Endothelial cell of umbilical vein (primary cell): ENCODE measurements at regions not wholly inside any gene's neighbourhood (a gene's known extent, or its start where the extent isn't known, plus 50 kb on each side); places are given as distances from the start of the nearest gene placed in this dataset.

Experiments
- CTCF ChIP-seq, 2 donors: IDR thresholded peaks; 1 replicate in 1 of 2; 2 replicates in 1 of 2; pipeline ENCODE4 v1.5.1; 2011; ENCODE audit warnings: low read length in 2 of 2, mild to moderate bottlenecking in 2 of 2, moderate library complexity in 2 of 2, control low read depth in 1 of 2, inconsistent platforms in 1 of 2, low read depth in 1 of 2; ENCODE audit not compliant: insufficient read depth in 1 of 2; ENCODE audit errors: extremely low read depth in 1 of 2
- EZH2 ChIP-seq: IDR thresholded peaks from 2 replicates; pipeline ENCODE4 v1.6.1; 2012; ENCODE audit warnings: borderline replicate concordance, low read depth, mild to moderate bottlenecking, moderate library complexity, low read length, inconsistent platforms; ENCODE audit not compliant: severe bottlenecking
- FOS ChIP-seq: IDR thresholded peaks from 2 replicates; pipeline ENCODE4 v1.6.1; 2011; ENCODE audit warnings: mild to moderate bottlenecking, low read length, moderate library complexity, borderline replicate concordance; ENCODE audit not compliant: insufficient read depth
- MAX ChIP-seq: IDR thresholded peaks from 2 replicates; pipeline ENCODE4 v1.6.1; 2011; ENCODE audit not compliant: insufficient read depth, insufficient read length
- POLR2A ChIP-seq: IDR thresholded peaks from 2 replicates; pipeline ENCODE4 v1.6.1; 2012; ENCODE audit warnings: low read depth, mild to moderate bottlenecking, control low read depth, low read length
- POLR2AphosphoS5 ChIP-seq: IDR thresholded peaks from 2 replicates; pipeline ENCODE4 v1.6.1; 2012; ENCODE audit warnings: low read depth, mild to moderate bottlenecking, control low read depth, low read length, moderate library complexity; ENCODE audit not compliant: insufficient read depth

- TF ChIP-seq CTCF (IDR thresholded peaks at IDR 0.05; ENCODE audit: extremely low read depth in 1 of 2, insufficient read depth in 1 of 2, low read depth in 1 of 2, low read length in 2 of 2) (no peak), MAX (no peak), POLR2AphosphoS5 (no peak), FOS (no peak), EZH2 (no peak), POLR2A (no peak)
Measured at GRCh38 chr4:151866592-151866918, 105.7 kb upstream of the GATB start.
